ENCODE measurements at regions not wholly inside any gene's neighbourhood (a gene's known extent, or its start where the extent isn't known, plus 50 kb on each side); places are given as distances from the start of the nearest gene placed in this dataset.

DNA sequence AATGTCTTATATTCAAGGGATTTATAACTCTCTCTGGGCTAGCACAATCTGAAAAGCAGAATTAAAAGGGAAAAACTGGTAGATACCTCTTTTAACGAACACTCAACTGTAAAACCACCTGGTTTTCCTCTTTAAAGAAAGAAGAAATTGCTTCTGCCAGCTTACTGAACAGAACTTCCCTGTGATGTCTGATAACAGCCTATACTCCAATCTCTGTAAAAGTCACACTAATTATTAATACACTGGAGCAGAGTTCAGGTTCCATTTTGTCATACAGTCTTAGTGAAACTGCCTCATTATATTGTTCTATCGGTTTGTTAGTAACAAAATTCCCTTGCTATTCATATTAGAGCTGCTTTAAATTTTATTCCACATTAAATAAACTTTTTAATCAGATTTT lies 251.0 kb upstream of the STARD13 start:
- TF ChIP-seq, protein P1, sequence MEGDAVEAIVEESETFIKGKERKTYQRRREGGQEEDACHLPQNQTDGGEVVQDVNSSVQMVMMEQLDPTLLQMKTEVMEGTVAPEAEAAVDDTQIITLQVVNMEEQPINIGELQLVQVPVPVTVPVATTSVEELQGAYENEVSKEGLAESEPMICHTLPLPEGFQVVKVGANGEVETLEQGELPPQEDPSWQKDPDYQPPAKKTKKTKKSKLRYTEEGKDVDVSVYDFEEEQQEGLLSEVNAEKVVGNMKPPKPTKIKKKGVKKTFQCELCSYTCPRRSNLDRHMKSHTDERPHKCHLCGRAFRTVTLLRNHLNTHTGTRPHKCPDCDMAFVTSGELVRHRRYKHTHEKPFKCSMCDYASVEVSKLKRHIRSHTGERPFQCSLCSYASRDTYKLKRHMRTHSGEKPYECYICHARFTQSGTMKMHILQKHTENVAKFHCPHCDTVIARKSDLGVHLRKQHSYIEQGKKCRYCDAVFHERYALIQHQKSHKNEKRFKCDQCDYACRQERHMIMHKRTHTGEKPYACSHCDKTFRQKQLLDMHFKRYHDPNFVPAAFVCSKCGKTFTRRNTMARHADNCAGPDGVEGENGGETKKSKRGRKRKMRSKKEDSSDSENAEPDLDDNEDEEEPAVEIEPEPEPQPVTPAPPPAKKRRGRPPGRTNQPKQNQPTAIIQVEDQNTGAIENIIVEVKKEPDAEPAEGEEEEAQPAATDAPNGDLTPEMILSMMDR (IDR thresholded peaks at IDR 0.05) = no peak
- no peak for TF ChIP-seq POLR2A (IDR thresholded peaks at IDR 0.05)

Data from ovary (tissue), 3 donors.